H1 (cell line): ENCODE measurements at regions not wholly inside any gene's neighbourhood (a gene's known extent, or its start where the extent isn't known, plus 50 kb on each side); places are given as distances from the start of the nearest gene placed in this dataset.

ENCODE experiments used
- CTCF ChIA-PET: fragments of 300-600 bp; sonication (Branson Sonifier 250); formaldehyde crosslinking; loops from one replicate; lab custom pipeline; 2021; ENCODE audit not compliant: partially characterized antibody; lab: Charles Lee
- POLR2A ChIA-PET: fragments of 300-600 bp; sonication (Branson Sonifier 250); formaldehyde crosslinking; loops from one replicate; lab custom pipeline; 2021; ENCODE audit warnings: inconsistent platforms; ENCODE audit not compliant: partially characterized antibody; lab: Charles Lee
- DNase-seq, 2 experiments: peaks; one replicate each; pipeline versions ENCODE4 v3.0.0 to v3.0.0-alpha.2; 2010 to 2022; ENCODE audit warnings: low spot score in 2 of 2, low read depth in 1 of 2, mixed read lengths in 1 of 2
- FAIRE-seq: peaks from 2 replicates; lab custom pipeline; 2011; peaks lifted over from hg19 to GRCh38; lab: Jason Lieb, UNC
- H2AFZ ChIP-seq: 2 replicates; pipeline ENCODE4 v1.8.1; 2012; ENCODE audit warnings: low read length, inconsistent platforms
- H2AK5ac ChIP-seq: 2 replicates; pipeline ENCODE4 v1.6.1; 2013; ENCODE audit warnings: low read depth, low read length
- H2BK120ac ChIP-seq: replicated peaks from 2 replicates; pipeline ENCODE3; 2013; ENCODE audit warnings: low read depth, low read length, inconsistent platforms
- H2BK12ac ChIP-seq: 2 replicates; pipeline ENCODE4 v1.6.1; 2013; ENCODE audit warnings: low read depth, low read length
- H2BK15ac ChIP-seq: 2 replicates; pipeline ENCODE4 v1.6.1; 2013; ENCODE audit warnings: low read length
- H2BK20ac ChIP-seq: 2 replicates; pipeline ENCODE4 v1.6.1; 2013; ENCODE audit warnings: low read length
- H2BK5ac ChIP-seq: 2 replicates; pipeline ENCODE4 v1.6.1; 2013; ENCODE audit warnings: low read depth, low read length
- H3K14ac ChIP-seq: 2 replicates; pipeline ENCODE4 v1.6.1; 2013; ENCODE audit warnings: inconsistent platforms; ENCODE audit not compliant: insufficient read length
- H3K18ac ChIP-seq: 2 replicates; pipeline ENCODE4 v1.6.1; 2013; ENCODE audit warnings: low read length; ENCODE audit errors: extremely low read depth
- H3K23ac ChIP-seq: 2 replicates; pipeline ENCODE4 v1.6.1; 2013; ENCODE audit warnings: inconsistent platforms; ENCODE audit not compliant: insufficient read length
- H3K23me2 ChIP-seq: 2 replicates; pipeline ENCODE4 v1.6.1; 2013; ENCODE audit warnings: low read depth, low read length
- H3K27ac ChIP-seq: 2 replicates; pipeline ENCODE4 v1.6.1; 2011; ENCODE audit warnings: low read depth, low read length, inconsistent platforms
- H3K27me3 ChIP-seq, 4 experiments: replicated peaks in 1 of 4; 1 replicate in 1 of 4; 2 replicates in 3 of 4; pipeline versions ENCODE4 v1.6.1 to v1.8.1; 2011 to 2013; ENCODE audit warnings: low read length in 3 of 4, mild to moderate bottlenecking in 3 of 4, inconsistent platforms in 2 of 4, mixed read lengths in 2 of 4, moderate library complexity in 1 of 4; ENCODE audit not compliant: control insufficient read depth in 3 of 4, insufficient read depth in 3 of 4; ENCODE audit errors: extremely low read depth in 1 of 4
- H3K36me3 ChIP-seq, 4 experiments: 2 replicates each; pipeline versions ENCODE4 v1.6.1 to v1.8.1; 2011 to 2013; ENCODE audit warnings: mild to moderate bottlenecking in 4 of 4, low read length in 3 of 4, moderate library complexity in 2 of 4, control low read depth in 1 of 4, inconsistent platforms in 1 of 4; ENCODE audit not compliant: insufficient read depth in 4 of 4, control insufficient read depth in 2 of 4
- H3K4ac ChIP-seq: replicated peaks from 2 replicates; pipeline ENCODE3; 2013; ENCODE audit warnings: low read length, low read depth, mixed read lengths, inconsistent platforms; ENCODE audit not compliant: insufficient read length
- H3K4me1 ChIP-seq, 4 experiments: replicated peaks in 1 of 4; 1 replicate in 1 of 4; 2 replicates in 3 of 4; pipeline versions ENCODE4 v1.6.1 to v1.8.1; 2011 to 2013; ENCODE audit warnings: low read length in 3 of 4, inconsistent platforms in 2 of 4, mixed read lengths in 1 of 4; ENCODE audit not compliant: insufficient read depth in 4 of 4, control insufficient read depth in 3 of 4
- H3K4me2 ChIP-seq, 2 experiments: 2 replicates each; pipeline versions ENCODE4 v1.6.1 to v1.8.1; 2011 to 2013; ENCODE audit warnings: low read depth in 2 of 2, low read length in 2 of 2, control low read depth in 1 of 2, inconsistent platforms in 1 of 2, mild to moderate bottlenecking in 1 of 2; ENCODE audit not compliant: insufficient read depth in 1 of 2
- H3K4me3 ChIP-seq, 4 experiments: fragments of 200-600, 300-600 bp in 1 of 4; sonication (generic), shearing (Covaris generic), sonication (Bioruptor Twin) in 1 of 4; 2 replicates each; pipeline versions ENCODE4 v1.5.1 to v1.8.1; 2011 to 2016; ENCODE audit warnings: low read length in 4 of 4, low read depth in 3 of 4, control low read depth in 2 of 4, inconsistent platforms in 2 of 4, mild to moderate bottlenecking in 2 of 4, mixed read lengths in 1 of 4, moderate library complexity in 1 of 4; ENCODE audit not compliant: insufficient read depth in 2 of 4; ENCODE audit errors: extremely low read depth in 1 of 4
- H3K56ac ChIP-seq: replicated peaks from 2 replicates; pipeline ENCODE3; 2013; ENCODE audit warnings: low read depth, mild to moderate bottlenecking, mixed read lengths, low read length, inconsistent platforms; ENCODE audit not compliant: insufficient read length
- H3K79me1 ChIP-seq: 2 replicates; pipeline ENCODE4 v1.6.1; 2013; ENCODE audit warnings: low read depth, low read length, control low read depth
- H3K79me2 ChIP-seq, 2 experiments: 2 replicates each; pipeline versions ENCODE4 v1.6.1 to v1.8.1; 2012 to 2013; ENCODE audit warnings: low read length in 2 of 2, mild to moderate bottlenecking in 2 of 2, inconsistent platforms in 1 of 2; ENCODE audit not compliant: insufficient read depth in 2 of 2, control insufficient read depth in 1 of 2
- H3K9ac ChIP-seq, 4 experiments: replicated peaks in 1 of 4; 1 replicate in 1 of 4; 2 replicates in 3 of 4; pipeline versions ENCODE4 v1.6.1 to v1.8.1; 2011 to 2013; ENCODE audit warnings: low read depth in 3 of 4, low read length in 3 of 4, control low read depth in 2 of 4, mild to moderate bottlenecking in 2 of 4, moderate library complexity in 2 of 4, inconsistent platforms in 1 of 4; ENCODE audit errors: extremely low read depth in 1 of 4
- H3K9me3 ChIP-seq, 2 experiments: 2 replicates each; pipeline versions ENCODE4 v1.6.1 to v1.8.1; 2012 to 2013; ENCODE audit warnings: mild to moderate bottlenecking in 2 of 2, moderate library complexity in 2 of 2, control low read depth in 1 of 2, inconsistent platforms in 1 of 2, low read depth in 1 of 2, low read length in 1 of 2, mixed read lengths in 1 of 2; ENCODE audit not compliant: insufficient read depth in 2 of 2
- H4K20me1 ChIP-seq, 2 experiments: replicated peaks in 1 of 2; 2 replicates each; pipeline versions ENCODE3 to v1.8.1; 2011 to 2013; ENCODE audit warnings: inconsistent platforms in 2 of 2, low read length in 2 of 2, mild to moderate bottlenecking in 1 of 2; ENCODE audit not compliant: insufficient read depth in 2 of 2, control insufficient read depth in 1 of 2
- H4K5ac ChIP-seq: 2 replicates; pipeline ENCODE4 v1.6.1; 2013; ENCODE audit warnings: low read length, low read depth, mixed read lengths, inconsistent platforms; ENCODE audit not compliant: insufficient read length
- H4K8ac ChIP-seq: 2 replicates; pipeline ENCODE4 v1.8.0; 2013; ENCODE audit warnings: mild to moderate bottlenecking, moderate library complexity, low read length, inconsistent platforms; ENCODE audit not compliant: insufficient read depth; ENCODE audit errors: extremely low read depth
- H4K91ac ChIP-seq: replicated peaks from 2 replicates; pipeline ENCODE3; 2013; ENCODE audit warnings: low read length, mixed read lengths, inconsistent platforms; ENCODE audit not compliant: insufficient read length
- ASH2L ChIP-seq: fragments of 200-600, 300-600 bp; sonication (generic); IDR thresholded peaks from one replicate; pipeline ENCODE4 v1.7.1; 2017; ENCODE audit warnings: low read length
- BRCA1 ChIP-seq: IDR thresholded peaks from 2 replicates; pipeline ENCODE4 v1.6.1; 2012; ENCODE audit warnings: low read depth, low read length, improper control_type of control experiment
- EP300 ChIP-seq, 2 experiments: IDR thresholded peaks; 1 replicate in 1 of 2; 2 replicates in 1 of 2; pipeline ENCODE4 v1.6.1; 2011 to 2012; ENCODE audit warnings: low read depth in 2 of 2, low read length in 2 of 2, mild to moderate bottlenecking in 2 of 2, borderline replicate concordance in 1 of 2, inconsistent platforms in 1 of 2, moderate library complexity in 1 of 2
- HDAC6 ChIP-seq: IDR thresholded peaks from one replicate; pipeline ENCODE4 v1.7.1; 2012; ENCODE audit warnings: low read depth, mild to moderate bottlenecking, inconsistent platforms, low read length, moderate library complexity
- JUND ChIP-seq: IDR thresholded peaks from 2 replicates; pipeline ENCODE4 v1.6.1; 2011; ENCODE audit warnings: mild to moderate bottlenecking, improper control_type of control experiment, low read length
- KDM4A ChIP-seq: IDR thresholded peaks from one replicate; pipeline ENCODE4 v1.7.1; 2012; ENCODE audit warnings: low read depth, mild to moderate bottlenecking, moderate library complexity, low read length, inconsistent platforms; ENCODE audit not compliant: severe bottlenecking
- KDM5A ChIP-seq: fragments of 200-600 bp; IDR thresholded peaks from 2 replicates; pipeline ENCODE4 v1.7.1; 2012; ENCODE audit warnings: mild to moderate bottlenecking, low read length, inconsistent platforms, mixed read lengths
- NRF1 ChIP-seq: IDR thresholded peaks from 2 replicates; pipeline ENCODE4 v1.6.1; 2011; ENCODE audit warnings: mild to moderate bottlenecking, low read depth, low read length, improper control_type of control experiment
- SAP30 ChIP-seq: fragments of 300-600 bp; sonication (generic); IDR thresholded peaks from 2 replicates; pipeline ENCODE4 v1.7.1; 2012; ENCODE audit warnings: low read length, moderate library complexity, mild to moderate bottlenecking, inconsistent platforms; ENCODE audit not compliant: insufficient read depth, insufficient replicate concordance
- ZNF274 ChIP-seq: IDR thresholded peaks from 2 replicates; pipeline ENCODE4 v1.7.0; 2012; ENCODE audit warnings: low read length, borderline replicate concordance; ENCODE audit errors: extremely low read depth
- WGBS, 2 experiments: shearing (Covaris generic) in 1 of 2; methylation state at CpG; one replicate each; pipeline versions ENCODE4 v1.1.6 to v1.1.7; 2013 to 2015; ENCODE audit warnings: low lambda C conversion rate in 2 of 2, mixed read lengths in 2 of 2, inconsistent platforms in 1 of 2, low coverage in 1 of 2, missing lambda C conversion rate in 1 of 2; ENCODE audit not compliant: insufficient replicate concordance in 2 of 2, insufficient coverage in 1 of 2, insufficient read length in 1 of 2; ENCODE audit errors: extremely low coverage in 1 of 2, missing lambda C conversion rate in 1 of 2; 5-methylcytosine and 5-hydroxymethylcytosine counted together
- TF ChIP-seq, protein P1 (sequence below), 3 experiments: IDR thresholded peaks; 1 replicate in 2 of 3; 2 replicates in 1 of 3; pipeline versions ENCODE4 v1.5.1 to v1.6.1; 2011; ENCODE audit warnings: low read length in 3 of 3, mild to moderate bottlenecking in 3 of 3, inconsistent platforms in 2 of 3, low read depth in 1 of 3, moderate library complexity in 1 of 3; ENCODE audit not compliant: insufficient read depth in 1 of 3; ENCODE audit errors: control extremely low read depth in 1 of 3

DNA sequence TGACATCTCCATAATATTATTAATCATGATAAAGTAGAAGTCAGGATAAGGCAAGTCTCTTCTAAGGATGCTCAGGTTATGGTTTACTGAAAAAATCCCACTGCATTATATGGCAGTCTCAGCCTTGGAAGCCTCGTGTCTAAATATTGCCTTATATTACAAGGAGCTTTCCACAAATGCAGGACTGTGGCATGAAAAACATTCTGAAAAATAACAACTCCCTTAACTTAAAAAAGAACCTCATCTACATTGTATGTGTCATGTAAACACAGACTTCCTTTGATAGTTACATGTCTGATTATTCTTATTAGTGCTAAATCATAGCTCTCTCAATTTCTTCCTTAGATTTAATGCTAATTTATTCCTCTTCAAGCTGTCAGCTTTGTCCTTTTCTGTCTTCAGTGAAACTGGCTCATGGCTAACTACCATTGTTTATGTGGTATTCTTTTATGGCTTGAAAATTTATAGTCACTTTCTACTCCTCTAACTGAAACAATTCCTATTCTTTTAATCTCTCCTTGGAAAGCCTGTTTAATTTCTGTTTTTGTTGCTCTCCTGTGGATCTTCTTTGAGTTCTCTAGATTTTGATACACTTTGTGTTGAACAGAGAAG lies 156.1 kb downstream of the KIF20B start:
- no peaks in the 10 kb centered on the region; the same call in 1 of the 2 replicates for H3K23me2 ChIP-seq
- no peak overlapping the region for H2AFZ ChIP-seq
- no peak overlapping the region for H3K56ac ChIP-seq
- no peak overlapping the region for H3K14ac ChIP-seq
- no peaks in the 10 kb centered on the region for H3K9me3 ChIP-seq
- ChIA-PET POLR2A (no interaction called here), CTCF (interaction anchor here (1.2 to 2.2 kb wide), 3 partner anchors 10 to 64 kb away, joined by 4 to 6 read pairs (median 4); no protein-coding TSS in a partner anchor)
- no peak overlapping the region for H2BK5ac ChIP-seq
- no peaks in the 10 kb centered on the region for H3K79me1 ChIP-seq
- DNase-seq (no peak), FAIRE-seq (no peak)
- H3K27me3 ChIP-seq: peaks cover 0 to 2% (median 0%) of the 10 kb centered on the region in 4 experiments; a peak in 1 of 7 replicates
- no peak overlapping the region for H3K18ac ChIP-seq
- H4K8ac ChIP-seq: no peak overlapping the region
- H3K79me2 ChIP-seq: no peaks in the 10 kb centered on the region
- H3K4me3 ChIP-seq: no peak overlapping the region
- H2AK5ac ChIP-seq: no peak overlapping the region
- H3K4me1 ChIP-seq: no peaks in the 10 kb centered on the region
- no peak overlapping the region for H2BK15ac ChIP-seq
- no peak overlapping the region for H2BK20ac ChIP-seq
- H2BK120ac ChIP-seq: no peak overlapping the region
- no peak overlapping the region for H3K4me2 ChIP-seq
- WGBS, 2 experiments: 100% methylated on average over 1 of the region's 1 CpG; no CpG with 5 or more reads in 1 of the 2 experiments
- H3K36me3 ChIP-seq: no peaks in the 10 kb centered on the region
- H2BK12ac ChIP-seq: no peak overlapping the region
- no peak overlapping the region for H4K5ac ChIP-seq
- H3K9ac ChIP-seq: no peak overlapping the region
- no peak overlapping the region for H3K23ac ChIP-seq
- no peak overlapping the region for H4K91ac ChIP-seq
- H3K27ac ChIP-seq: no peak overlapping the region
- no peaks in the 10 kb centered on the region for H4K20me1 ChIP-seq
- no peak overlapping the region for H3K4ac ChIP-seq
- TF ChIP-seq SAP30 (no peak), KDM5A (no peak), KDM4A (no peak), EP300 (IDR thresholded peaks at IDR 0.05; ENCODE audit: borderline replicate concordance in 1 of 2, low read depth in 2 of 2, low read length in 2 of 2) (no peak), BRCA1 (no peak), JUND (no peak), ZNF274 (no peak), NRF1 (no peak), HDAC6 (no peak), ASH2L (no peak)
- TF ChIP-seq, protein P1, sequence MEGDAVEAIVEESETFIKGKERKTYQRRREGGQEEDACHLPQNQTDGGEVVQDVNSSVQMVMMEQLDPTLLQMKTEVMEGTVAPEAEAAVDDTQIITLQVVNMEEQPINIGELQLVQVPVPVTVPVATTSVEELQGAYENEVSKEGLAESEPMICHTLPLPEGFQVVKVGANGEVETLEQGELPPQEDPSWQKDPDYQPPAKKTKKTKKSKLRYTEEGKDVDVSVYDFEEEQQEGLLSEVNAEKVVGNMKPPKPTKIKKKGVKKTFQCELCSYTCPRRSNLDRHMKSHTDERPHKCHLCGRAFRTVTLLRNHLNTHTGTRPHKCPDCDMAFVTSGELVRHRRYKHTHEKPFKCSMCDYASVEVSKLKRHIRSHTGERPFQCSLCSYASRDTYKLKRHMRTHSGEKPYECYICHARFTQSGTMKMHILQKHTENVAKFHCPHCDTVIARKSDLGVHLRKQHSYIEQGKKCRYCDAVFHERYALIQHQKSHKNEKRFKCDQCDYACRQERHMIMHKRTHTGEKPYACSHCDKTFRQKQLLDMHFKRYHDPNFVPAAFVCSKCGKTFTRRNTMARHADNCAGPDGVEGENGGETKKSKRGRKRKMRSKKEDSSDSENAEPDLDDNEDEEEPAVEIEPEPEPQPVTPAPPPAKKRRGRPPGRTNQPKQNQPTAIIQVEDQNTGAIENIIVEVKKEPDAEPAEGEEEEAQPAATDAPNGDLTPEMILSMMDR (IDR thresholded peaks at IDR 0.05; ENCODE audit: control extremely low read depth in 1 of 3, insufficient read depth in 1 of 3, low read depth in 1 of 3, low read length in 3 of 3): no peak
